ENCODE measurements at regions not wholly inside any gene's neighbourhood (a gene's known extent, or its start where the extent isn't known, plus 50 kb on each side); places are given as distances from the start of the nearest gene placed in this dataset.
"Not testable (repeated sequence)": the region's sequence is repeated elsewhere in the genome, so short reads cannot be mapped to it uniquely, and the experiment has no call there.

DNA sequence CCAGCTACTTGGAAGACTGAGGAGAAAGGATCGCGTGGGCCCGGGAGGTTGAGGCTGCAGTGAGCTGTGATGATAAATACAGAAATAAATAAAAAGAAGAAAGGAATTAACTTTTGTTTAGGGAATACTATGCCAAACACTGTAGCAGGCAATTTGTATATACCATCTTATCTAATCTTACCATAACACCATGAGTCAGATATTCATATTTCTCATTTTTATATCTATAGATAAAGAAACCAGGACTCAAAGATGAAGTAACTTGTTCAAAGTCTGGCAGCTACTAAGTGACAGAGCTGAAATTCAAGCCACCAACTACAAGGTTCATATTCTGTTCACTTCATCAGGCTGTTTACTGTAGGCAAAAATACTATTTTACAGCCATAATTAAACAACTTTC is 119.2 kb upstream of the SLC39A10 start:
- no peak for DNase-seq (ENCODE audit: low read depth in 2 of 2)

DNA sequence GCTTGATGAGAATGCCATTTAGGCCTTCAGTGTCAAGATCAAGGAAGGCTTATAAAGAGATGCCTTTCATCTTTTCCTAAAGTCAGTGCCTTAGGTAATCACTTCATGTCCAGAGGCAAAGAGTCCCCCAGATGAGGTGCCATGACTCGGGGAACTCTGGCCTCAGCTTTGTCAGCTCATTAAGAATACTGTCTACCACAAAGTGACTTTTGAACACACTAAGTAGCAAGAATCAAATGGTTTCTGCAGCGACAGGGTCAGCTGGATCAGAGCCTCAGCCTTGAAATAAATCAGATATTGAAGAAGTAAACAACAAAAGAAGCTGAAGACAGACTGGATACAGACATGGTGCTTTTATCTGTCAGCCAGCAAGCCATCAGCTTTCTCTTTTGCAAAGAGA is 120.1 kb upstream of the SLC39A10 start:
- DNase-seq (ENCODE audit: low read depth in 2 of 2): no peak

DNA sequence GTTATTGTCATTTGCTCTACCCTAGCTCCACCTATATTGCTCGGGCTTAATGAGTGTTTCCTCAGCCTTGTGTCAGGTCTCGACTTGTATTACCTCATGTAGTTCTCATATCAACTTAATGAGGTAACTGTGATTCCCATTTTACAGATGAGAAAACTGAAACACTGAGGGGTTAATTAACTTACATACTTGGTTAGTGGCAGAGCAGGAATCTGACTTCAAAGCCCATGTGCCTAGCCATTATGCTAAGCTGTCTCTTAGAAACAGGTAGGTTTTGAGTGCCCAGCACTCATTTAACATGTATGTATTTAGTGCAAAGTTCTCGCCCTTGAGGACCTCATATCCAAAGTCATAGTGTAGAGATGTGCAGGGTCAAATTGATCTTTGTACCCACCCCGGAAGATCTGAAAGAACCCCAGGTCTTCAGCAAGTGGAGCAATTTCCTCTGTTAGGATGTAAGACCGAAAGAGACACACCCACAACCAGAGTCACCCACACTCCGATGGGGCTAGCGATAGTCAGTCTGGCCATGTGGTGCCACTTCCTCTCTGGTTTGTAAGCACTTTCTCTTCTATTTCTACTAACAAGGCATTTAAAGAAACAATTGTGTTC is 121.0 kb upstream of the SLC39A10 start:
- no peak for DNase-seq (ENCODE audit: low read depth in 2 of 2)

DNA sequence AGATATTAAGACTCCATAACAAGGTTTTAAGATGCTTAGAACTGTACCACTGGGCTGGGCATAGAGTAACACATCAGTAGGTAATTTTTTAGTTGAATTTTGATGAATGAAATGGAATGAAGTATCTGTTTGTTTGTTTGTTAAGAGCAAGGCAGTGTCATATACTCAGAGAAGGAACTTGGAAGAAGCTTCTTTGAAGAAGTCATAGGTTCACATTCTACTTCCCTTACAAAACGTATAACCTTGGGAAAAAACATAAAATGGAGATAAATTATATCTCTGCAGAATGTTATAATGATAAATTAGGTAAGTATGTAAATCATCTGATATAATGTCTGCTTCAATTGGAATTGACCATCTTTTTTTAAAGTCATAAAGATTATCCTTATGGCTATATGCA is 122.1 kb upstream of the SLC39A10 start:
- no peak for DNase-seq (ENCODE audit: low read depth in 2 of 2)

DNA sequence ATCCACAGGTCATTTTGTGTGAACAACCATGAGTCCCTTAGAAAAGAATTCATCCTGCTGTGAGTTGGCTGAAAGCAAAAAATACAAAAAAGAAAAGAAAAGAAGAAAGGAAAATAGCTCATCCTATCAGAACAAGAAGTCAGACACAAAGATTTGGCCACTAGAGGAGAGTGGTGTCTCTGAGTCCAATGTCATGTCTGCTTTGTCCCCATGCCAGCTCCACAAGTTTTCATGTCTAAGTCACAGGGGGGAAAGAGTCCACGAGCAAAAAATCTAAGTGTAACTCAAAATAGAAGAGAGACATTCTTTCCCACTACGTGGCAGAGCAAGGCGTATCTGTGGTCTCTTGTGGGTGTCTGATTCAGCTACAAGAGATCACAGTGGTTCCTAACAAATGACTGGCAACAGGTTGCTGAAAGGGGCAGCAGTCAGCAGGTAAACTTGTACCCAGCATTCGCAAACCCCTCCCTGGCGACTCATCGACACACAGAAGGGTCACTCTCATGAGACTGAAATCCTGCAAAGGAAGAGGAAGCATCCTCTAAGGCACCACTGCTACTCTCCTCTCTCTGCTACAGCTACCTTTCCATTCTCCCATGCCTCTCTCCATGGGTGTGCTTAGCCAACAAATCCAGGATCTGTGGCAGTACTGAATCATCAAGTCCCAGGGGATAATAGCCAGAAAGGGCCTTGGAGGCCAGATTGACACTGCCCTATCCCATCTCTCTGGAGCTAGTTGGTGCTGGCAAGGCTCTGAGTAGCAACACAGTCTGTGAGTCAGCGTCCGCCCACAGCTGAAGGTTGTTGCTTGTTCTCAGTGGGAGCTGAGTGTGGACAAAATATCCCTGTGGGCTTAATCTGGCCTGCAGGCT is 123.0 kb upstream of the SLC39A10 start:
- DNase-seq (ENCODE audit: low read depth in 2 of 2): no peak

DNA sequence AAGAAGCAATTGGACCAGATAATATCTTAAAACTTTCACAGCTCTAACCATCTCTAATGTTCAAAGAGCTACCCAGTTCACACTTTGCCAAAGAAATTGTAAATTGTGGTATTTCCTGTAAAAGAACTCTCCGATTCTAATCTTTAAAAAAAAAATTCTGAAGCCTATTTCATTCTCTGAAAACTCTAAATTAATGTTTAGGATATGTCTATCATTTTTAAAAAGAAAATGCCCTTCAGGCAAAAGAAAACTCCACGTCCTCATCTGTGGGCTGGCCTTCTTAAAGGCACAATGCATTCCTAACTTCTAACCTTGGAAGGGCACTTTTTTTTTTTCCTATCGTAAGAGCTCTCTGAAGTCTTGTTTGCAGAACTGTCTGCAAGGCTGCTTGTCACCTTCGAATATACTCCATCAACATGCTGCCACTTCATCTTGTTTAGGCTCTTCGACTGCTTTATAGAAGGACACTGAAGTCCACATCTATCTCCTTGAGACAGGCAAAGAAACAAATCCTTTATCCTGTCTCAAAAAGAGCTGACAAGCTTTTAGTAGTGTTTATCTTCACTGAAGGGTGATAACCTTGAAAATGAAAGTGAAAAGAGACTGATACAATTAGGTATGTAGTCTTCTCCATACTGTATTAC is 124.3 kb upstream of the SLC39A10 start:
- DNase-seq (ENCODE audit: low read depth in 2 of 2): no peak

DNA sequence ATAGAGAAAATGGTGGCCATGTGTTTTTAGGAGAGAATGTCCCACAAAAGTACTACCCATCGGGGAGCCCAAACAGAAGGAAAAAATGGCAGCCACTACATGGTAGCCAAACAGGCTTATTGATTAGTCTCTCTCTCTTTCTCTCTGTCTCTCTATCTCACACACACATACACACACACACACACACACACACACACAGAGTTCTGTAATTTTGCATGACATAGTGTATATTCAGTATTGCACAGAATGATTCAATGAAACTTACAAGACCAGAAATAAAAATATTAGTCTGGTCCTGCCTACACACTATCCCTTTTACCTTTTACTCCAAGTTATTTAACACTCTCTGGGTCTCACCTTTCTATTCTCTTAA is 124.8 kb upstream of the SLC39A10 start:
- no peak for DNase-seq (ENCODE audit: low read depth in 2 of 2)

DNA sequence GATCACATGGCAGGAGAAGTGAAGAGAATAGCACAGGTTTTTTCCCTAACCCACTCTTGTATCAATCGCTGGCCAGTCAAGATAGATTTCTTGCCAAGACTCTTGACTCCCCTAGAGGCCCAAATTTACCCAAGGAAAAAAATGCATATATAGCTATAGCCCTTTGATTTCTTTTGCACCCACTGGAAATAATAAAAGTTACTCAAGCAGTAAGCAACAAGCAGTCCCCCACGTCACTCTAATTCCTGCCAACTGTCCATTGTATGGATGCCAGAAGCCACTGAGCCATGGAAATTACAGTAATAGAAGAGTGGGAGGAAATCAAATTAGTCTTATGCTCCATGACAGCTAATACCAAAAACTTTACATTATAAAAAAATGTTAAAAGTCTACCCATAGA is 125.3 kb upstream of the SLC39A10 start:
- no peak for DNase-seq (ENCODE audit: low read depth in 2 of 2)

DNA sequence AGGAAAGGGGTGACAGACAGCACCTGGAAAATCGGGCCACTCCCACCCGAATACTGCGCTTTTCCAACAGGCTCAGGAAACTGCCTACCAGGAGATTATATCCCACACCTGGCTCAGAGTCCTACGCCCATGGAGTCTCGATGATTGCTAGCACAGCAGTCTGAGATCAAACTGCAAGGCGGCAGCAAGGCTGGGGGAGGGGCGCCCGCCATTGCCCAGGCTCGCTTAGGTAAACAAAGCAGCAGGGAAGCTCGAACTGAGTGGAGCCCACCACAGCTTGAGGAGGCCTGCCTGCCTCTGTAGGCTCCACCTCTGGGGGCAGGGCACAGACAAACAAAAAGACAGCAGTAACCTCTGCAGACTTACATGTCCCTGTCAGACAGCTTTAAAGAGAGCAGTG is 133.8 kb upstream of the SLC39A10 start:
- not testable (repeated sequence) for DNase-seq (ENCODE audit: low read depth in 2 of 2)

DNA sequence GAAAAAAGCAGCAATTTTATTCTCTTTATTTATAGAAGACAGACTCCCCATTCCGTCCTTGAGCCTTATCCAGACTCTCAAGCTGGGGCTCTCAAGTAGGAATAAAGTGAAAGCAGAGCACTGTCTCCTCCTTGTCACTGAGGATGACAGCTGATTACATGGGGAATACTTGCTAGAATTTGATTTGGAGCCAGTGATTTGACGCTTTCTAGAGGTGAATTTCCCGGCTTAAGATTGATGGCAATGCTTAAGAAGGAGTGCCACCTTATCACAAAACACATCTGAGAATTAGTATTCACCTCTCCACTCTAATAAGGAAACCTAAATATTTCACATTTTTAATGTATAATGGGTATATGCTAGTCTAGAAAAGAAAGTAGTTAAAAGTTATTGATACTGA is 135.4 kb upstream of the SLC39A10 start:
- DNase-seq (ENCODE audit: low read depth in 2 of 2): no peak

DNA sequence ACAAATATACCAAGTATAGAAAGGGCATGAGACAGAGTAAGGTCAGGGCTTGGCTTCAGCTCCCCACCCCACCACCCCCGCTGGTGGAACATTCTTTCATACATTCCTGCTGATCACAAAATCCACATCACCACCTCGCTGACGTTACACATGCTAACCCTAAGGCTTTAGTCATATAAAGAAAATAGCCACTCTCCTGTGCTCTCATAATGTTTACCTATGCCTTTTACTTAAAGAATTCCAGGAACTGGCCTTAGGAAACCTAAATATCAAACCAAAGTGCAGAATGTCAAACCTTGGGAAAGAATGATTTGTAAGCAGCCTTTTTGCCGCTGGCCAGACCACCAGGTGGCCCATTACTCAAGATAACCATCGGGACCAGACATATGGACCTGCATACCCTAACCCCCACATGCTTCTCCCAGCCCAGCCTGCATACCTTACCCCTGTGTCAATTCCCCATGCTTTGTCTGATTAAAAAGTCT is 136.3 kb upstream of the SLC39A10 start:
- no peak for DNase-seq (ENCODE audit: low read depth in 2 of 2)

DNA sequence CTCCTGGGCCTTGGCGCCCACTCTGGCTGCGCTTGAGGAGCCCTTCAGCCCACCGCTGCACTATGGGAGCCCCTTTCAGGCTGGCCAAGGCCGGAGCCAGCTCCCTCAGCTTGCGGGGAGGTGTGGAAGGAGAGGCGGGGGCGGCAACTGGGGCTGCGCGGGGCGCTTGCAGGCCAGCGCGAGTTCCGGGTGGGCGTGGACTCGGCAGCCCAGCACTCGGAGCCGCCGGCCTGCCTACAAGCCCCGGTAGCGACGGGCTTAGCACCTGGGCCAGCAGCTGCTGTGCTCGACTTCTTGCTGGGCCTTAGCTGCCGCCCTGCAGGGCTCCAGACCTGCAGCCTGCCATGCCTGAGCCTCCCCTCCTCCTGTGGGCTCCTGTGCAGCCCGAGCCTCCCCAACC is 141.5 kb upstream of the SLC39A10 start:
- DNase-seq (ENCODE audit: low read depth in 2 of 2): no peak

DNA sequence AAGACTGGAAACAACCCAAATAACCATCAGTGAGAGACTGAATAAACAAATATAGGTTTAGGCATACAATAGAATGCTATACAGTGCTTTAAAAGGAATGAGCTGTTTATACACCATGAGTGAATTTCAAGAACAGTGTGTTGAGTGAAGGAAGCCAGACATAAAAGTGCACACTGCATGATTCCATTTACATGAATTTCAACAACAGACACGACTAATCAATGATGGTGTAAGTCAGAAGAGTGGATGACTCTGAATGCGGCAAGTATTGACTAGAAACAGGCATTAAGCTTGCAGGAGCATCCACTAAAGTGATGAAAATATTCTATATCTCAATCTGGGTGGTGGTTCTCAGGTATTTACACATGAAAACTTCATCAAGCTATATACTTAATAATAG is 142.7 kb upstream of the SLC39A10 start:
- no peak for DNase-seq (ENCODE audit: low read depth in 2 of 2)

DNA sequence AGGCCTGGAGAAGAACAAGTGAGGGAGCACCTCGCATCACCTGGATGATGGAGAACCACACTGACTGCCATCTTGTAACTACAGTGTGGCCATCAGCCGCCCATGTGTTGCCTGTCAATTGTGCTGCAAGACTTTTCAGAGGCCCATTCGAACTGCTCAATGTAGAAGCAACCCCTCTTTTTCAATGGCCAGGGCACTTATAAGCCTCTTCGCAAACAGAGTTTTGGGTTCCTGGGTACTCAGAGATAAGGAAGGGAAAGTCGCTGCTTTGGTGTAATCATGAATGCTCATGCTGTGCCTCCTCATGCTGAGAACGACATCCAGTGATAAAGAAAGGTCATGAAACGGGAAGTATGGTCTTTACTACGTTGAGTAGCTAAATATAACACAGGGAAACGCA is 143.9 kb upstream of the SLC39A10 start:
- DNase-seq (ENCODE audit: low read depth in 2 of 2): no peak

DNA sequence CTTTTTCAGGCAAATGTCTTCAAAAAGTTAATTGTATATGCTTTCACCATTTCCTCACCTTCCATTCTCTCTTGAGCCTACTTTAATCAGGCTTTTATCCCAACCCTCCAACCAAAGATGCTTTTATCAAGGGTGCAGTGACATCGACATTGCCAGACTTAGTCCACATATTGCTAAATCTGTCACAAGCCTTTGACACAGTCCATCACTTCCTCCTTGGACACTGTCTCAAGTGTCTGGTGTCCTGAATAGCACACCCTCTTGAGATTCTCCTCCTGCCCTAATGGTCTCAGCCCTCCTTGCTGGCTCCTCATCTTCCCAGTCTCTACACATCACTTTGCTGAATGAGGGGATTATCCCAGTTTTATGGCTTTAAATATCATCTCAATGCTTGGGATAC is 147.5 kb upstream of the SLC39A10 start:
- DNase-seq (ENCODE audit: low read depth in 2 of 2): no peak

DNA sequence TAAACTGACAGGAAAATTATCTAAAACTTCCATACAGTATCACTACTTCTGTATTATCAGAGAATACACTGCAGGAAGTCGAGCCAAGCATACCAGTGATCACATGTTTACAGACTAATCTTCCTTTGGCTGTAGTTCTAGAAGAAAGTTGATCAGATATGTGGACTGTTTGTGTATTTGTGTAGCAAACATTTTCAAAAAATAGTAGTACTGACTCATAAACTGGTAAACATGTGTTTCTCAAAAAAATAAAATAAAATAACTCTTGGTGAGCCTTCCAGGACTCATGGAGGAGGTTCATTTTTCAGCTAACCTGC is 148.9 kb upstream of the SLC39A10 start:
- no peak for DNase-seq (ENCODE audit: low read depth in 2 of 2)

DNA sequence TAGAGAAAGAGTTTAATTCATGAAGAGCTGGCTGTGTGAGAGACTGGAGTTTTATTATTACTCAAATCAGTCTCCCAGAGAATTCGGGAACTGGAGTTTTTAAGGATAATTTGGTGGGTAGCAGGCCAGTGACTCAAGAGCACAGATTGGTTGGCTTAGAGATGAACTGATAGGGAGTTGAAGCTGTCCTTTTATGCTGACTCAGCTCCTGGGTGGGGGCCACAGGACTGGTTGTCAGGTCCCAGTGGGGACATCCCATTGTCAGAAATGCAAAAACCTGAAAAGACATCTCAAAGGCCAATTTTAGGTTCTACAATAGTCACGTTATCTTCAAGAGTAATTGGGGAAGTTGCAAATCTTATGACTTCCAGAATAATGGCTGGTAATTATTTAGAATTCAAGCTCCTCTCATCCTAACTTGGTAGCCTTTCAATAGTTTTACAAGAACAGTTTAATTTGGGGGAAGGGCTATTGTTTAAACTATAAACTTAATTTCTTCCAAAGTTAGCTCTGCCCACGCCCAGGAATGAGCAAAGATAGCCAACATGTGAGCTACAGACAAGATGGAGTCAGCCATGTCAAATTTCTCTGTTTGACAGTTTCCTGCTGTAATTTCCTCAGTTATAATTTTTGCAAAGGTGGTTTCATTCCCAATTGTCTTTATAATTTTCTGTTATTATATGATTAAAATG is 149.4 kb upstream of the SLC39A10 start:
- DNase-seq (ENCODE audit: low read depth in 2 of 2): no peak

DNA sequence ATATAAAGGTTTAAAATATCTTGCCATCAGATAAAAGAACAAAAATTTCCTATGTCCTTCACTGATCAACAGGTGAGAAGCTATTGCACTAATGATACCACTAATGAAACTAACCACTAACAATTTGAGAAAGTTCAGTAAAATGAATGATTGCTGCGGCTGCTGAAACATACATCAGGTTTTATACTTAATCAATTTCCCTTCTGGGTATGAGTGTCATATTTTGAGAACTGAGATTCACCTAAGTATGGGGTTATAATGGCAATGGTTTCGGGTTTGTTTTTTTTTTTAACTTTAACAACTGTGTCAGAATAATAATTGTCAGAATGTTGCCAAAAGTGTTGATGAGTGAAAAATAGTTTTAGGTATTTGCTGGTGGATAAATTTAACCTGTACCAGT is 151.3 kb upstream of the SLC39A10 start:
- DNase-seq (ENCODE audit: low read depth in 2 of 2): no peak

DNA sequence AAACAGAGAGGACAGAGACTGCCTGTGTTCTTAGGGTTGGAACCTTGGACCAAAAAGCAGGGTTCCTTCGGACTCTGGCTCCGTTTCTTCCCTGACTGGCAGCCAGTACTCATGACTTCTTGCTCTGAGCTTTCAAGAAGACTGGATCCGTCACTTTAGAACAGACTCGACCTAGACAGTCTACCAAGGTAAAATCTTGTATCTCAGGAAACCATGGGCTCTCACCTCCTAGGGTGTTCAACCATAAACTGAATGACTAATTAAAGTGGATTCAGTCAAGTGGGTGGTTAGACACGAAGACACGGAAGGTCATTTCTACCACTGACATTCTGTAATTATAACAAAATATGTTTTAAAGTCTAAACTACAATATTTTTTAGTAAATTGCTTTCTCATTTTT is 153.8 kb upstream of the SLC39A10 start:
- DNase-seq (ENCODE audit: low read depth in 2 of 2): no peak

DNA sequence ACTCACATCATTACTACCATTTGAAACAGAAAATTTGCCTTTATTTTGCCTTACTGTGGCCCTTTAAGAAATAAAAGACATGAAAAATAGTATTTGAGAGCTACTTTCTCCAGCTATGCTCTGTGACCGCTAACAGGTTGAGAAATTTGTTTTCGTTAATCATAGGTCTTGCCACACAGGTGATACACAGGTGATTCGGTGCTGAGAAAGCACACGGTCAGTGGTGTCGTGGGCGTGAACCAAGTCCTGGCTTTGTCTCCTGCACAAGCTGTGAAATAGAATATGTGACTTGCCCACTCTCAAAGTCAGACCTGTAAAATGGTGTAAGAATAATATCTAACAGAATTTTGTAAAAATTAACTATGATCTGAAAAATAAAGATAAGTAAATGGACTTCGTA is 155.3 kb upstream of the SLC39A10 start:
- DNase-seq (ENCODE audit: low read depth in 2 of 2): no peak

DNA sequence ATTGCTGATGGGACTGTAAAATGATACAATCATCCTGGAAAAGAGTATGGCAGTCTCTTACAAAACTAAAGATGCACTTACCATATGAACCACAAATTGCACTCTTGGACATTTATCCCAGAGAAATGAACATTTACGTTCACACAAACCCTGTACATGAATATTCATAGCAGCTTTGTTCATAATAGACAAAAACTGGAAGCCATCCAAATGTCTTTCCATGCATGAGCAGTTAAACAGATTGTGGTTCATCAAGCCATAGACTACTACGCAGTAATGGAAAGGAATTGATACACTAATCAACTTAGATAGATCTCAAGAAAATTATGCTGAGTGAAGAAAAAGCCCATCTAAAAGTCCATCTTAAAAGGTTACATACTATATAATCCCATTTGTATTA is 156.1 kb upstream of the SLC39A10 start:
- DNase-seq (ENCODE audit: low read depth in 2 of 2): no peak

DNA sequence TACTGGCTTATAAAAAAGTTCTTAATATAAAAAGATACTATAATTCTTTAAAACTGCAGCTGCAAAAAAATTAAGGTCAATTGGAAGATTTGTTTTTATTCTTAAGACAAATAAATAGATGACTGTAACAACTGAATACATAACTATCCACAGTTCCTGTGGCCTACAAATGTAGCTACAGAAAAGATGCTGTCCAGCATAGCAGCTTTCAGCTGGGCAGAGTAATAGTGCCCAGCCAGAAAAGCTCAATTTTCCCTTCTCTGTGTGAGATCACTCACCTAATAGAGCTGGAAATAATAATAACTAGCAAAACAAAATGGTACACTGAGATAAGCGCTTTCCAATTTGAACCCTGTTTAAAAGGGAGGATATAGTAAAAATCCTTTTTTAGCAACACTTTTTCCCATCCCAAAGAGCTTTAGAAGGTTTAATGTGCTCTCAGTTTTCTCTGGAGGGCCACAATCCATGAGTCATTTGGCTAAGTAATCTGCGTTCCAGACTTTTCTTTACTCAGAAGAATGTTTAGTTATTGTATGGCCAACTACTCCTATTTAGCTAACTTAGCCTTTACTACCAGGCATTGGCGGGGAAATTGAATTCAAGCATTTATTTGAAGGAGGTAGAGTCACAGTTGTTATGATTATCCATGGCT is 158.1 kb upstream of the SLC39A10 start:
- no peak for DNase-seq (ENCODE audit: low read depth in 2 of 2)

Measured in dermis microvascular lymphatic vessel endothelial cell (primary cell).